OCI-LY7 (cell line): ENCODE measurements at regions not wholly inside any gene's neighbourhood (a gene's known extent, or its start where the extent isn't known, plus 50 kb on each side); places are given as distances from the start of the nearest gene placed in this dataset.

Experiments used
- BruUV-seq: library from RNA; stranded (reverse); fragments of 400-500 nt; replicated peaks from 2 replicates; lab custom pipeline; 2021; lab: Mats Ljungman, UMichigan
- CTCF ChIA-PET: fragments of 300-600 bp; sonication (Branson Sonifier 250); formaldehyde crosslinking; loops from one replicate; lab custom pipeline; 2022; ENCODE audit warnings: antibody characterized with exemption; ENCODE audit not compliant: unreplicated experiment; lab: Charles Lee
- POLR2A ChIA-PET: fragments of 300-600 bp; sonication (Branson Sonifier 250); formaldehyde crosslinking; loops from one replicate; lab custom pipeline; 2022; ENCODE audit warnings: antibody characterized with exemption; lab: Charles Lee
- DNase-seq: peaks from one replicate; pipeline ENCODE4 v3.0.0-alpha.2; 2015; ENCODE audit warnings: low spot score
- H2AFZ ChIP-seq: fragments of 200-600 bp; sonication (generic), shearing (Covaris generic); 2 replicates; pipeline ENCODE4 v1.6.1; 2014; ENCODE audit warnings: mild to moderate bottlenecking, antibody characterized with exemption, low read length, moderate library complexity
- H3K27ac ChIP-seq: fragments of 200-600 bp; sonication (generic); 2 replicates; pipeline ENCODE4 v1.5.1; 2014; ENCODE audit warnings: mixed run types, low read depth, mild to moderate bottlenecking, moderate library complexity, low read length, inconsistent platforms; ENCODE audit not compliant: poor library complexity, severe bottlenecking
- H3K36me3 ChIP-seq: fragments of 200-600 bp; sonication (generic); 2 replicates; pipeline ENCODE4 v1.6.1; 2014; ENCODE audit warnings: mild to moderate bottlenecking, antibody characterized with exemption, low read length, moderate library complexity, mixed read lengths; ENCODE audit not compliant: insufficient read depth
- H3K4me1 ChIP-seq: fragments of 200-600 bp; sonication (generic); 2 replicates; pipeline ENCODE4 v1.5.1; 2014; ENCODE audit warnings: mild to moderate bottlenecking, low read length; ENCODE audit not compliant: insufficient read depth, poor library complexity, severe bottlenecking
- H3K4me2 ChIP-seq: fragments of 200-600 bp; sonication (generic); 2 replicates; pipeline ENCODE4 v1.6.1; 2014; ENCODE audit warnings: mild to moderate bottlenecking, low read length
- H3K4me3 ChIP-seq: fragments of 200-600 bp; sonication (generic); 2 replicates; pipeline ENCODE4 v1.5.1; 2014; ENCODE audit warnings: mild to moderate bottlenecking, low read depth, low read length; ENCODE audit not compliant: poor library complexity, severe bottlenecking
- H3K79me2 ChIP-seq: fragments of 200-600 bp; sonication (generic); 2 replicates; pipeline ENCODE4 v1.6.1; 2016; ENCODE audit warnings: low read depth, mild to moderate bottlenecking, low read length, moderate library complexity, mixed read lengths; ENCODE audit not compliant: insufficient read depth
- H3K9me2 ChIP-seq: fragments of 200-600 bp; sonication (generic); 2 replicates; pipeline ENCODE4 v1.6.1; 2016; ENCODE audit warnings: mild to moderate bottlenecking, low read length, mixed read lengths; ENCODE audit not compliant: insufficient read depth
- H3K9me3 ChIP-seq: fragments of 200-600 bp; sonication (generic); 2 replicates; pipeline ENCODE4 v1.6.1; 2014; ENCODE audit warnings: mild to moderate bottlenecking, mixed run types, low read length, mixed read lengths
- H4K20me1 ChIP-seq: fragments of 200-600 bp; sonication (generic); 2 replicates; pipeline ENCODE4 v1.6.1; 2014; ENCODE audit warnings: mild to moderate bottlenecking, antibody characterized with exemption, low read length, moderate library complexity, mixed read lengths; ENCODE audit not compliant: insufficient read depth
- CTCF ChIP-seq: fragments of 200-600 bp; sonication (generic); conservative IDR thresholded peaks from 2 replicates; pipeline ENCODE4 v1.5.1; 2014; ENCODE audit warnings: mild to moderate bottlenecking, antibody characterized with exemption, low read length, moderate library complexity, mixed read lengths
- EZH2phosphoT487 ChIP-seq: fragments of 200-600 bp; sonication (generic); IDR thresholded peaks from 2 replicates; pipeline ENCODE4 v1.6.1; 2018; ENCODE audit warnings: low read depth, borderline replicate concordance, mild to moderate bottlenecking, mixed run types, antibody characterized with exemption, low read length, moderate library complexity, mixed read lengths
- intact Hi-C: fragments of 100-400 bp; cut with micrococcal nuclease; formaldehyde crosslinking; loops from one replicate; pipeline ENCODE4 v1.10.0; 2022; ENCODE audit not compliant: unreplicated experiment

- CTCF ChIA-PET = no interaction called here
- intact Hi-C loops = no loop called here
- no TSS peak for BruUV-seq
Measured at GRCh38 chr5:61969347-61969746, 336.7 kb upstream of the KIF2A start.

DNA sequence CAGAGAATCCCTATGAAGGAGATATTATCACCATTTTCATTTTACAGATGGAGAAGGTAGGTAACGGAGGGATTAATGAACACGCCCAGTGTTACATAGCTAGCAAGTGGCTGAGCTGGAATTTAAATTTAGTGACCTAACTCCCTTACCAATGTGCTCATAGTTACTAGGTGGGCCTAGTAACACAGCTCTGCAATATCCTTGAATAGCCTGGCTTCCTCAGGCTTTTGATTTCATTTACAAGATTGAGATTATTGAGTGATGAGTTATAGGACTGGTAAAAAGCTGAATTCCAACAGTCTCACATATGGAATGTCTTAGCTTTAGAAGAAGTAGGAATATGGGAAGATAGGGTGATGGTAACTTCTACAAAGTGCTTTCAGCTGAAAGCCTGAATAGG, 336.3 kb upstream of the KIF2A start:
- H3K36me3 ChIP-seq = no peaks in the 10 kb centered on the region
- TF ChIP-seq EZH2phosphoT487 (no peak), CTCF (no peak)
- no peak for DNase-seq
- POLR2A ChIA-PET = interaction anchor here (1.2 kb wide), 1 partner anchor 176 kb away, joined by 3 read pairs; no protein-coding TSS in a partner anchor
- no peak overlapping the region for H3K27ac ChIP-seq
- H3K9me3 ChIP-seq = no peaks in the 10 kb centered on the region
- no peaks in the 10 kb centered on the region for H3K9me2 ChIP-seq
- no peak overlapping the region for H3K4me2 ChIP-seq
- no peak overlapping the region for H3K4me3 ChIP-seq
- no peak overlapping the region for H2AFZ ChIP-seq
- intact Hi-C loops = no loop called here
- no peaks in the 10 kb centered on the region for H3K79me2 ChIP-seq
- CTCF ChIA-PET = no interaction called here
- no TSS peak for BruUV-seq
- no peaks in the 10 kb centered on the region for H3K4me1 ChIP-seq
- no peaks in the 10 kb centered on the region for H4K20me1 ChIP-seq

More at GRCh38 chr5:61969347-61969746, 336.7 kb upstream of the KIF2A start:
- no peaks in the 10 kb centered on the region for H3K9me3 ChIP-seq
- no peak overlapping the region for H3K27ac ChIP-seq
- H3K79me2 ChIP-seq = no peaks in the 10 kb centered on the region
- DNase-seq = no peak
- H3K9me2 ChIP-seq = no peaks in the 10 kb centered on the region
- no peak overlapping the region for H3K4me3 ChIP-seq
- H3K4me2 ChIP-seq = no peak overlapping the region
- H4K20me1 ChIP-seq = no peaks in the 10 kb centered on the region
- no peak overlapping the region for H2AFZ ChIP-seq
- no peak for TF ChIP-seq EZH2phosphoT487
- no peak for TF ChIP-seq CTCF
- no peaks in the 10 kb centered on the region for H3K4me1 ChIP-seq
- H3K36me3 ChIP-seq = no peaks in the 10 kb centered on the region
- POLR2A ChIA-PET = interaction anchor here (1.2 kb wide), 1 partner anchor 176 kb away, joined by 3 read pairs; no protein-coding TSS in a partner anchor

- Histone ChIP-seq H3K79me2 (no peaks in the 10 kb centered on the region), H3K4me3 (no peak overlapping the region), H3K36me3 (no peaks in the 10 kb centered on the region), H3K27ac (no peak overlapping the region), H3K9me3 (no peaks in the 10 kb centered on the region), H3K4me2 (no peak overlapping the region), H4K20me1 (no peaks in the 10 kb centered on the region), H2AFZ (no peak overlapping the region), H3K4me1 (no peaks in the 10 kb centered on the region), H3K9me2 (no peaks in the 10 kb centered on the region)
- DNase-seq = no peak
- ChIA-PET POLR2A (interaction anchor here (1.2 kb wide), 1 partner anchor 176 kb away, joined by 3 read pairs; no protein-coding TSS in a partner anchor), CTCF (no interaction called here)
- no TSS peak for BruUV-seq
- intact Hi-C loops = no loop called here
- TF ChIP-seq EZH2phosphoT487 (no peak), CTCF (no peak)
Measured at GRCh38 chr5:61970218-61970617, 335.8 kb upstream of the KIF2A start.
